ENCODE measurements at regions not wholly inside any gene's neighbourhood (a gene's known extent, or its start where the extent isn't known, plus 50 kb on each side); places are given as distances from the start of the nearest gene placed in this dataset.

- Mint-ChIP-seq H3K4me3 (no peak overlapping the region), H3K9me3 (peaks cover 2% of the 10 kb centered on the region), H3K27ac (no peak overlapping the region), H3K4me1 (ENCODE audit: low read depth) (no peaks in the 10 kb centered on the region), H3K27me3 (peaks cover 8% of the 10 kb centered on the region), H3K36me3 (no peaks in the 10 kb centered on the region)
- POLR2A ChIA-PET: no interaction called here
- CTCF ChIA-PET: no interaction called here
- DNase-seq: no peak
- intact Hi-C loops (cut with micrococcal nuclease): no loop called here
These were observed 299.9 kb downstream of the ASMT start for GRCh38 chrX:1914606-1915365.

- H3K4me3 Mint-ChIP-seq: no peak overlapping the region
- DNase-seq: no peak
- ChIA-PET POLR2A (no interaction called here), CTCF (no interaction called here)
- H3K4me1 Mint-ChIP-seq (ENCODE audit: low read depth): no peaks in the 10 kb centered on the region
- H3K36me3 Mint-ChIP-seq: no peaks in the 10 kb centered on the region
- no peaks in the 10 kb centered on the region for H3K27me3 Mint-ChIP-seq
- no peak overlapping the region for H3K27ac Mint-ChIP-seq
- peaks cover 2% of the 10 kb centered on the region for H3K9me3 Mint-ChIP-seq
- intact Hi-C loops (cut with micrococcal nuclease): no loop called here
These were observed 303.9 kb downstream of the ASMT start for GRCh38 chrX:1918780-1919179.

GRCh38 chrX:1925053-1925481, 310.2 kb downstream of the ASMT start:
- H3K4me3 Mint-ChIP-seq: no peak overlapping the region
- no peak overlapping the region for H3K27ac Mint-ChIP-seq
- POLR2A ChIA-PET: no interaction called here
- no peaks in the 10 kb centered on the region for H3K36me3 Mint-ChIP-seq
- H3K9me3 Mint-ChIP-seq: no peaks in the 10 kb centered on the region
- H3K4me1 Mint-ChIP-seq (ENCODE audit: low read depth): peaks cover 6% of the 10 kb centered on the region
- peaks cover 5% of the 10 kb centered on the region for H3K27me3 Mint-ChIP-seq
- intact Hi-C loops (cut with micrococcal nuclease): no loop called here
- no peak for DNase-seq
- CTCF ChIA-PET: no interaction called here

- no peaks in the 10 kb centered on the region for H3K36me3 Mint-ChIP-seq
- peaks cover 5% of the 10 kb centered on the region for H3K27me3 Mint-ChIP-seq
- H3K9me3 Mint-ChIP-seq: peaks cover 2% of the 10 kb centered on the region
- H3K27ac Mint-ChIP-seq: no peak overlapping the region
- ChIA-PET CTCF (no interaction called here), POLR2A (no interaction called here)
- intact Hi-C loops (cut with micrococcal nuclease): no loop called here
- H3K4me1 Mint-ChIP-seq (ENCODE audit: low read depth): peaks cover 6% of the 10 kb centered on the region
- no peak overlapping the region for H3K4me3 Mint-ChIP-seq
- no peak for DNase-seq
These were observed 313.9 kb downstream of the ASMT start for GRCh38 chrX:1928805-1929204.

- peaks cover 2% of the 10 kb centered on the region for H3K9me3 Mint-ChIP-seq
- no peaks in the 10 kb centered on the region for H3K27me3 Mint-ChIP-seq
- no peaks in the 10 kb centered on the region for H3K36me3 Mint-ChIP-seq
- H3K27ac Mint-ChIP-seq: no peak overlapping the region
- CTCF ChIA-PET: no interaction called here
- H3K4me1 Mint-ChIP-seq (ENCODE audit: low read depth): no peaks in the 10 kb centered on the region
- intact Hi-C loops (cut with micrococcal nuclease): no loop called here
- POLR2A ChIA-PET: no interaction called here
- H3K4me3 Mint-ChIP-seq: no peak overlapping the region
- no peak for DNase-seq
These were observed 317.4 kb downstream of the ASMT start for GRCh38 chrX:1932231-1932630.

GRCh38 chrX:1933964-1934363, 319.1 kb downstream of the ASMT start:
- CTCF ChIA-PET: no interaction called here
- Mint-ChIP-seq H3K9me3 (peaks cover 15% of the 10 kb centered on the region), H3K4me3 (no peak overlapping the region), H3K36me3 (no peaks in the 10 kb centered on the region), H3K27ac (no peak overlapping the region), H3K27me3 (no peaks in the 10 kb centered on the region), H3K4me1 (ENCODE audit: low read depth) (no peaks in the 10 kb centered on the region)
- POLR2A ChIA-PET: no interaction called here
- no peak for DNase-seq
- intact Hi-C loops (cut with micrococcal nuclease): no loop called here

- intact Hi-C loops (cut with micrococcal nuclease): no loop called here
- Mint-ChIP-seq H3K27ac (no peak overlapping the region), H3K36me3 (no peaks in the 10 kb centered on the region), H3K27me3 (no peaks in the 10 kb centered on the region), H3K9me3 (peaks cover 17% of the 10 kb centered on the region), H3K4me3 (no peak overlapping the region), H3K4me1 (ENCODE audit: low read depth) (no peaks in the 10 kb centered on the region)
- CTCF ChIA-PET: no interaction called here
- POLR2A ChIA-PET: no interaction called here
- no peak for DNase-seq
These were observed 320.9 kb downstream of the ASMT start for GRCh38 chrX:1935805-1936204.

- intact Hi-C loops (cut with micrococcal nuclease): no loop called here
- CTCF ChIA-PET: no interaction called here
- no peaks in the 10 kb centered on the region for H3K36me3 Mint-ChIP-seq
- H3K4me1 Mint-ChIP-seq (ENCODE audit: low read depth): no peaks in the 10 kb centered on the region
- H3K4me3 Mint-ChIP-seq: no peak overlapping the region
- POLR2A ChIA-PET: no interaction called here
- no peak for DNase-seq
- H3K27me3 Mint-ChIP-seq: no peaks in the 10 kb centered on the region
- H3K27ac Mint-ChIP-seq: no peak overlapping the region
- peaks cover 14% of the 10 kb centered on the region for H3K9me3 Mint-ChIP-seq
These were observed 323.3 kb downstream of the ASMT start for GRCh38 chrX:1938190-1938589.

GRCh38 chrX:1941321-1941720, 326.5 kb downstream of the ASMT start:
- ChIA-PET POLR2A (no interaction called here), CTCF (no interaction called here)
- H3K4me3 Mint-ChIP-seq: no peak overlapping the region
- intact Hi-C loops (cut with micrococcal nuclease): no loop called here
- H3K27ac Mint-ChIP-seq: no peak overlapping the region
- H3K4me1 Mint-ChIP-seq (ENCODE audit: low read depth): no peaks in the 10 kb centered on the region
- no peak for DNase-seq
- H3K27me3 Mint-ChIP-seq: no peaks in the 10 kb centered on the region
- peaks cover 14% of the 10 kb centered on the region for H3K9me3 Mint-ChIP-seq
- H3K36me3 Mint-ChIP-seq: no peaks in the 10 kb centered on the region

GRCh38 chrX:1945879-1946278, 331.0 kb downstream of the ASMT start:
- intact Hi-C loops (cut with micrococcal nuclease): no loop called here
- no peak overlapping the region for H3K4me3 Mint-ChIP-seq
- DNase-seq: peak; percentile 13
- ChIA-PET CTCF (no interaction called here), POLR2A (no interaction called here)
- H3K27me3 Mint-ChIP-seq: no peaks in the 10 kb centered on the region
- H3K4me1 Mint-ChIP-seq (ENCODE audit: low read depth): no peaks in the 10 kb centered on the region
- H3K36me3 Mint-ChIP-seq: no peaks in the 10 kb centered on the region
- no peaks in the 10 kb centered on the region for H3K9me3 Mint-ChIP-seq
- H3K27ac Mint-ChIP-seq: no peak overlapping the region

- CTCF ChIA-PET: no interaction called here
- no peak overlapping the region for H3K4me3 Mint-ChIP-seq
- POLR2A ChIA-PET: no interaction called here
- no peak overlapping the region for H3K27ac Mint-ChIP-seq
- H3K27me3 Mint-ChIP-seq: no peaks in the 10 kb centered on the region
- intact Hi-C loops (cut with micrococcal nuclease): no loop called here
- H3K9me3 Mint-ChIP-seq: no peaks in the 10 kb centered on the region
- H3K36me3 Mint-ChIP-seq: no peaks in the 10 kb centered on the region
- DNase-seq: no peak
- H3K4me1 Mint-ChIP-seq (ENCODE audit: low read depth): no peaks in the 10 kb centered on the region
These were observed 332.1 kb downstream of the ASMT start for GRCh38 chrX:1946974-1947373.

Measured in activated CD4-positive, alpha-beta memory T cell treated with anti-CD3 and anti-CD28 coated beads for 36 hours (primary cell).